ENCODE measurements at regions not wholly inside any gene's neighbourhood (a gene's known extent, or its start where the extent isn't known, plus 50 kb on each side); places are given as distances from the start of the nearest gene placed in this dataset.

GRCh38 chr6:137706083-137706750 is 160.8 kb upstream of the TNFAIP3 start:
- TF ChIP-seq, protein P1, sequence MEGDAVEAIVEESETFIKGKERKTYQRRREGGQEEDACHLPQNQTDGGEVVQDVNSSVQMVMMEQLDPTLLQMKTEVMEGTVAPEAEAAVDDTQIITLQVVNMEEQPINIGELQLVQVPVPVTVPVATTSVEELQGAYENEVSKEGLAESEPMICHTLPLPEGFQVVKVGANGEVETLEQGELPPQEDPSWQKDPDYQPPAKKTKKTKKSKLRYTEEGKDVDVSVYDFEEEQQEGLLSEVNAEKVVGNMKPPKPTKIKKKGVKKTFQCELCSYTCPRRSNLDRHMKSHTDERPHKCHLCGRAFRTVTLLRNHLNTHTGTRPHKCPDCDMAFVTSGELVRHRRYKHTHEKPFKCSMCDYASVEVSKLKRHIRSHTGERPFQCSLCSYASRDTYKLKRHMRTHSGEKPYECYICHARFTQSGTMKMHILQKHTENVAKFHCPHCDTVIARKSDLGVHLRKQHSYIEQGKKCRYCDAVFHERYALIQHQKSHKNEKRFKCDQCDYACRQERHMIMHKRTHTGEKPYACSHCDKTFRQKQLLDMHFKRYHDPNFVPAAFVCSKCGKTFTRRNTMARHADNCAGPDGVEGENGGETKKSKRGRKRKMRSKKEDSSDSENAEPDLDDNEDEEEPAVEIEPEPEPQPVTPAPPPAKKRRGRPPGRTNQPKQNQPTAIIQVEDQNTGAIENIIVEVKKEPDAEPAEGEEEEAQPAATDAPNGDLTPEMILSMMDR (IDR thresholded peaks at IDR 0.05), result no peak

DNA sequence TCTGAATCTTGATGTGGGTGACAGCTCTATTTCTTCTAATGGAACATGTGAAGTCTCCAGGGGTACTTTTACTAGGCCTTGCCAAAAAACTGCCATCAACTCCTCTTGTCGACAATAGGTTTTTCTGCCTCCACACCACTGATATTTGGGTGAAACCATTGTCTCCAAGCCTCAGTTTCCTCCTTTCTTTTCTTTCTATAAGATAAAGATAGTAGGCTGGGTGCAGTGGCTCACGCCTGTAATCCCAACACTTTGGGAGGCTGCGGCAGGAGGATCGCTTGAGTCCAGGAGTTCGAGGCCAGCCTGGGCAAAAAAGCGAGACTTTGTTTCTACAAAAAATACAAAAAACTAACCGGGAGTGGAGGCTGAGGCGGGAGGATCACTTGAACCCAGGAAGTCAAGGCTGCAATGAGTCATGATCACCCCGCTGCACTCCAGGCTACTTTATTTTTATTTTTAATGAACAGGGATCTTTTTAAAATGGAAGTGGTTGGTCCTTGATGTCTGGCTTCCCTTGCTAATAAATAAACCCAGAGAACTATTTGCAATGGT is 159.9 kb upstream of the TNFAIP3 start:
- TF ChIP-seq, protein P1 (IDR thresholded peaks at IDR 0.05), result no peak

DNA sequence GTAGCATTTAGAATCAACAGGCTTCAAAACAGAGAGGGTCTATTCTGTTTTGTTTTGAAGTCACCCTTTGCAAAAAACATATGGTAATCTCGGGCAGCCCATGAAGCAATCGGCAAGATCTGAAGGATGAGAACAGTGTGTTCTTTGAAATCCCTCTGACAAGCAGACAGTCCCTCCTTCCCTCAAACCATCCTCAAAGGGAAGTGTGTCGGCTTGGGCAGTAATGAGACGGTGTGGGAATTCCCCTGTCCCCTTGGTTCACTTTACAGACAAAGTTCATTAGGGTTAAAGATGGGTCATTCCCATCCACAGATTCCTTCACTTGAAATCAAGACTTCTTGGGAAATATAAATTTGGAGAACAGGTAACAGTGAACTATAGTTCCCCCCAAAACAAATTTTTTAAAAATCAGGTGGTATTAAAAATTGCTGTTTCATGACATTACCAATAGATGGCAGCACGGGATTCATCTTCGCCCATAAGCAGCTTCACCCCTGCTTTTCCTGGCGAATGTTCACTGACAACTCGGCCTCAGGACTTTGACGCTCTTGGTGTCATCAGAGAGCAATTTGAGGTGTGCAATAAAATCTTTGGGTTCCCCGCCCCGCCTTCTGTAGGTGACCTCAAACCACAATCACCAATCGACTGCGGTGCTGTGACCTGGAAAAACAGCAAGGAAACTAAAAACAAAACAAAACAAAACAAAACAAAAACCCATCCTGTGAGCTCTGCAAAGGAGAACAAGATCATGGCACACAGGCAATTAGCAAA is 159.3 kb upstream of the TNFAIP3 start:
- TF ChIP-seq, protein P1 (IDR thresholded peaks at IDR 0.05), result peak; percentile 81

DNA sequence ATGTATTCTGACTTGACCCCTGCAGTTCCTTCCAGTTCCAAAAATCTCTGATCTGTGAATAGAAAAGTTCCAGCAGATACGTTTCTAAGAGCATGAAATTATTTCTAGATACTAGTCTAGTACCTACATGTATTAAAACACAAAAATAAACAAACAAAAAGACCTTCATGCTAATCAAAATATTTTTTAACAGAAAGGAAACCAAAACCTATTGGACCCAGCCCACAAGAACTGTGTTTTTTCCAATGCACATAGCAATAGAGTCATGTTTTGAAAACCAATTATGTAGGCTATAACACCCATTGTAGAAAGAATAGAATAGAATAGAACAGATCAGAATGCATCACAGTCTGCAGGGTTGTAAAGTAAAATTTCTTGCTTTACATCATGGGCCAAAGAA is 158.6 kb upstream of the TNFAIP3 start:
- TF ChIP-seq, protein P1 (IDR thresholded peaks at IDR 0.05), result no peak

- TF ChIP-seq, protein P1 (IDR thresholded peaks at IDR 0.05), result no peak
Observed at GRCh38 chr6:137709424-137710236, 157.4 kb upstream of the TNFAIP3 start.

- TF ChIP-seq, protein P1 (IDR thresholded peaks at IDR 0.05), result no peak
Observed at GRCh38 chr6:137711972-137712371, 155.1 kb upstream of the TNFAIP3 start.

- TF ChIP-seq, protein P1 (IDR thresholded peaks at IDR 0.05), result no peak
Observed at GRCh38 chr6:137712587-137712986, 154.5 kb upstream of the TNFAIP3 start.
